HG02623 (cell line): ENCODE measurements at regions not wholly inside any gene's neighbourhood (a gene's known extent, or its start where the extent isn't known, plus 50 kb on each side); places are given as distances from the start of the nearest gene placed in this dataset.

Experiments used
- ATAC-seq: cut with Tn5 transposase; IDR thresholded peaks from one replicate; pipeline ENCODE4 v1.9.1; 2021; ENCODE audit warnings: moderate library complexity; ENCODE audit not compliant: unreplicated experiment

- ATAC-seq: no peak
Measured at GRCh38 chr3:177590826-177591225, 393.5 kb upstream of the TBL1XR1 start.

- peak; percentile 79 for ATAC-seq
Measured at GRCh38 chr3:177591379-177591778, 394.1 kb upstream of the TBL1XR1 start.

GRCh38 chr3:177594096-177594495 lies 396.8 kb upstream of the TBL1XR1 start:
- no peak for ATAC-seq

- no peak for ATAC-seq
Measured at GRCh38 chr3:177595530-177596188, 398.4 kb upstream of the TBL1XR1 start.

GRCh38 chr3:177596248-177596815 lies 399.1 kb upstream of the TBL1XR1 start:
- no peak for ATAC-seq

- no peak for ATAC-seq
Measured at GRCh38 chr3:177596816-177597271, 399.6 kb upstream of the TBL1XR1 start.

GRCh38 chr3:177597311-177598096 lies 400.2 kb upstream of the TBL1XR1 start:
- peak; percentile 64 for ATAC-seq

- no peak for ATAC-seq
Measured at GRCh38 chr3:177598097-177598833, 401.0 kb upstream of the TBL1XR1 start.

GRCh38 chr3:177599326-177599725 lies 402.0 kb upstream of the TBL1XR1 start:
- no peak for ATAC-seq

GRCh38 chr3:177599837-177600236 lies 402.6 kb upstream of the TBL1XR1 start:
- ATAC-seq: no peak

- ATAC-seq: no peak
Measured at GRCh38 chr3:177600411-177600810, 403.1 kb upstream of the TBL1XR1 start.

GRCh38 chr3:177601152-177601551 lies 403.9 kb upstream of the TBL1XR1 start:
- no peak for ATAC-seq

- ATAC-seq: no peak
Measured at GRCh38 chr3:177602601-177603147, 405.4 kb upstream of the TBL1XR1 start.

GRCh38 chr3:177603148-177603603 lies 405.9 kb upstream of the TBL1XR1 start:
- ATAC-seq: peak; percentile 58

GRCh38 chr3:177604181-177604580 lies 406.9 kb upstream of the TBL1XR1 start:
- ATAC-seq: no peak

- no peak for ATAC-seq
Measured at GRCh38 chr3:177606891-177607290, 409.6 kb upstream of the TBL1XR1 start.

GRCh38 chr3:177607589-177607988 lies 410.3 kb upstream of the TBL1XR1 start:
- ATAC-seq: no peak

GRCh38 chr3:177608443-177608842 lies 411.2 kb upstream of the TBL1XR1 start:
- ATAC-seq: no peak

GRCh38 chr3:177609613-177610012 lies 412.3 kb upstream of the TBL1XR1 start:
- no peak for ATAC-seq

GRCh38 chr3:177610262-177610661 lies 413.0 kb upstream of the TBL1XR1 start:
- no peak for ATAC-seq
